DMS 273 (cell line): ENCODE measurements at regions not wholly inside any gene's neighbourhood (a gene's known extent, or its start where the extent isn't known, plus 50 kb on each side); places are given as distances from the start of the nearest gene placed in this dataset.
"Not testable (repeated sequence)": the region's sequence is repeated elsewhere in the genome, so short reads cannot be mapped to it uniquely, and the experiment has no call there.

ENCODE experiments used
- DNase-seq: peaks from one replicate; lab custom pipeline; 2025; ENCODE audit not compliant: unreplicated experiment; lab: John Stamatoyannopoulos, UW

DNA sequence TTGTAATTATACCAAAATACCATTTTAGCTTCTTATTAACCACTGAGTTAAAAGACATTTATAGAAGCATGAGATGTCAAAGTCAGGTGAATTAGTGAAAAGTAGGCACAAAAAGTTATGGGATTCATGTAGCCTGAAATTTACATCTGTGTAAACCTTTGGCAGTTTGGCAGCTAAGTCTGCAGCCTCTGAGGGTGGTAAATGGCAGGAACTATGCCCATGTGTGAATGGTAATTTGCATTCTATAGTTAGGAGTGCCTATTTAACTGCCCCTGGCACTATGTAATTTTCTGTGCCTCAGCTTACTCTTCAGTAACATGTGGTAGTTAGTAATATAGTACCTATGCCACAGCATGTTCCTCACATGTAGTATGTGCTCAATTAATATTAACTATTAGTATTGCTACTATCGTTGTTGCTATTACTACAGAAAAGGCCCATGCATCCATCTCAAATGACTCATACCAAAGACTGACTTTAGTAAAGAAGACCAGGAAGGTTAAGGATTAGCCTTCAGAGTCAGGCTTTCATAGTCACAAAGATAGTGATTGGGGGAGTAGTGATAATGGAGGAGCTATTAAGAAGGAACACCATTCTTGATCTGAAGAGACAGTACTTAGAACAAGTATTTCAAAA lies 258.7 kb upstream of the BTG1 start:
- DNase-seq, result no peak

GRCh38 chr12:92403210-92404175 lies 257.8 kb upstream of the BTG1 start:
- DNase-seq, result no peak

GRCh38 chr12:92402415-92402814 lies 256.8 kb upstream of the BTG1 start:
- DNase-seq, result no peak

GRCh38 chr12:92400006-92400405 lies 254.4 kb upstream of the BTG1 start:
- no peak for DNase-seq

DNA sequence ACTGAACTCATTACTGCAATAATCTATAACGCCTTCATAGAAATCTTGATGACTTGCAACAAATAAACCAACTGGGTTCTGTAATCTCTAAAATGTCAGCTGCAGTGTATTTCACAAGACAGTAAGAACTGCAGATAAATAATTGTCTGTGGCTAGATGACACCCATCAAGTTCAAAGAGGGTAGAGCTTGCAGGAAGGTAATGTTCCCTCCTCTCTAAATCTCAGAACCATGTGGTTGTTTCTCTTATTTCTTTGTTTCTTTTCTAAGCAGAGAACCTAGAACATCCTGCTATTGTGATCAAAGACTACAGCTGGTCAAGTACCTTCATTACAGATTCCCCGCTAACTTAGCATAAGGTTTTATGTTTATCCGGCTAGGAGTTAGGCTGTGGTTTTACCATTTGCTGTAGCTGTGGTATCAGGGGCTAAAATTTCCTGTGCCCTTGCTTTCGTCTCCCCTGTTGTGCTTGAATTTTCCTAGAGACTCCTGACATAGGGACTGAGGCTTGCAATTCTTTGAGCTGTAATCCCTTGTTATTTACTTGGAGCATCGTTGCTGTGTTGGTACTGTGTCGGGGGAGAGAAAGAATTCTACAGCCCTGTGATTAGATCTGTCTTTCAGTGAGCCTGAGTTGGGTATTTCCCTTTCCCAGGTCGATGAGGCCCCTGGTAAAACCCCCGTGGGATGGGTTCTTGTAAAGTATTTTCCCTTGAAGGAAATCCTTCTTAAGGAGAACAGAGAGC lies 253.1 kb upstream of the BTG1 start:
- DNase-seq, result no peak

DNA sequence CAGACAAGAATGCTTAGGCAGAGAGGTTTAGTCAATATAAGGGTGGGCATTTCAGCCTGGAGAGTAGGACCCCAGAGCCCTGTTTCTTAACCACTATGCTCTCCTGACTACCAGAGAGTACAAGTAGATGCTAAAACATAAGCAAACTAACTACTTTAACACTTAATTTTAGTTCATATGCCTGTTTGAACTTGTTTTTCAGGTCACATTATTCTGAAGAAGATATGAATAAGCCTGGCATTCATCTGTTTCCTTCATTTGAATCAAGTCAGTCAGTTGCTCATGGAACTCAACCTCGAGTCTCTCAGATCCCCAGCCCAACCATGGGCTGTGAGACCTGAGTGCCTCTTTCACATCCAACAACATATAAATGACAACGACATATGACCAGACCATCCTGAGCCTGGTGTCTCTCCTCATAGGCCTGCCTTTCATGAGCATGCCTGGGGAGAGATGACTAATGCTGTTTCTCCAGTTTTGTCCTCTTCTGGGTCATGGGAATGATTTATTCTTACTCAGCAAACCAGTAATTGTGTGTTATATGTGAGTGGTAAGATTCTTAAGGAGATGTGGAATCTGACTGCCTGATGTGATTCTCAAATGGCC lies 251.1 kb upstream of the BTG1 start:
- no peak for DNase-seq

GRCh38 chr12:92395322-92395721 lies 249.7 kb upstream of the BTG1 start:
- DNase-seq, result no peak

DNA sequence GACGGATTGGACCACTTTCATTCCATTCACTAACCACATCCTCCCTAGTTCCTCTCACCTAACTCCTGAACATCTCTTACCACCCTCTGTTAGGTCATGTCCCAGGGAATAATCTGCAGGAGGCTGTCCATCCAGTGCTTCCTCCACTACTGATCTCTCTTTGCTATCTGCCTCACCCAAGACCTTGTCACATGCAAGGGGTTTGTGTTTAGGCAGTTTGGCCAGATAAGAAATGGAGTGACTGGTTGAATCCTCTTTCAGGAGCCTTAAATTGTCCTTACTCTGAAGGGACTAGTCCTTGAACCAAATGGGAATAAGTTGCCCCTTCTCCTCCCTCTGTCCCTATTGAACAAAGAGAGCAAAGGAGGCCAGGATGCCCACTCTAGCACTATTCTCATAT lies 249.2 kb upstream of the BTG1 start:
- no peak for DNase-seq

- DNase-seq, result no peak
These were observed 247.9 kb upstream of the BTG1 start for GRCh38 chr12:92393504-92393903.

GRCh38 chr12:92391726-92392125 lies 246.1 kb upstream of the BTG1 start:
- not testable (repeated sequence) for DNase-seq

DNA sequence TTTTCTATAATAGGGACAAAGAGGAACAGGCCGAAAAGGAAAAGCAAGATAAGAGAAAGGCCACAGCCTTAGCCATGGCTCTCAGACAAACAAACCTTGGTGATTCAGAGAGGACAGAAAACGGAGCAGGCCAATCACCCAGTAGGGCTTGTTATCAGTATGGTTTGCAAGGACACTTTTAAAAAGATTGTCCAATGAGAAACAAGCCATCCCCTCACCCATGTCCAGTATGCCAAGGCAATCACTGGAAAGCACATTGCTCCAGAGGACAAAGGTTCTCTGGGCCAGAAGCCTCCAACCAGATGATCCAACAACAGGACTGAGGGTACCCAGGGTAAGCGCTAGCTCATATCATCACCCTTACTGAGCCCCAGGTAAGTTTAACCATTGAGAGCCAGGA lies 243.8 kb upstream of the BTG1 start:
- no peak for DNase-seq

DNA sequence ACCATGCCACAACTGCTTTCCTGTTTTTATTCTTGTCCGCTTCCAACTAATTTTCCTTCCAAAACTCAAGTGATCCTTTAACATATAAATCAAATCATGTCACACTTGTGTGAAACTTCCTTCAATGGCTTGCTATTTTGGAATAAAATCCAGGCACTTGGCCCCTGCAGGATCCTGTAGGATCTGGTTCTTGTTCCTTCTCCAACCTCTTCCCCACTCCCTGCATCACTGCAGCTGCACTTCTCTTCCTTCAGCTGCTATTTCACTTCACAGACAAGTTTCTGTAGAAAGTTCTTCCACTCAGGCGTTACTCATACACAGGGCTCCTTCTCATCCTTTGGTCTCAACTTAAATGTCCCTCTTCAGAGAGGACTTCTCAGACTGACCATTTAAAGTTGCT lies 239.7 kb upstream of the BTG1 start:
- DNase-seq, result no peak

- DNase-seq, result no peak
These were observed 238.9 kb upstream of the BTG1 start for GRCh38 chr12:92384571-92384970.

- DNase-seq, result no peak
These were observed 236.8 kb upstream of the BTG1 start for GRCh38 chr12:92382383-92382878.

- no peak for DNase-seq
These were observed 236.2 kb upstream of the BTG1 start for GRCh38 chr12:92381856-92382255.

GRCh38 chr12:92378682-92379479 lies 233.2 kb upstream of the BTG1 start:
- no peak for DNase-seq

GRCh38 chr12:92375504-92375903 lies 229.9 kb upstream of the BTG1 start:
- DNase-seq, result not testable (repeated sequence)

GRCh38 chr12:92370828-92371227 lies 225.2 kb upstream of the BTG1 start:
- DNase-seq, result no peak

DNA sequence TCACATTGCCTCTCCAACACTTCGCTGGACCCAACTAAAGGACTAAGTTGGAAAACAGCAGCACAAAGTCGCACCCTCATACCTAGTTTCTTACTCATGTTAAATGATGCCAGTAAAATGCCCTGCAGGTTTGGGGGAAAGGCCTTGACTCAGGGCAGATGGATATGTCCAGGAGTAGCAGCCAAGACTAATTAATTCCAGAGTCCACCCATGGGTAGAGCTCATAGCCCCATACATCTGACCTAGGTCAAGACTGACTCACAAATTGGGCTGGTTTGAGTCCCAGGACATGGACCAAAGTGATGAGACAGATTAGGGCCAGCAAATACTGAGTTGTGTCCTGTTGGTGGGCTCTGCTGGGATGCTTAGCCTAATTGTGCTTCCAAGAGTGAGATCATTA lies 224.0 kb upstream of the BTG1 start:
- DNase-seq, result no peak

DNA sequence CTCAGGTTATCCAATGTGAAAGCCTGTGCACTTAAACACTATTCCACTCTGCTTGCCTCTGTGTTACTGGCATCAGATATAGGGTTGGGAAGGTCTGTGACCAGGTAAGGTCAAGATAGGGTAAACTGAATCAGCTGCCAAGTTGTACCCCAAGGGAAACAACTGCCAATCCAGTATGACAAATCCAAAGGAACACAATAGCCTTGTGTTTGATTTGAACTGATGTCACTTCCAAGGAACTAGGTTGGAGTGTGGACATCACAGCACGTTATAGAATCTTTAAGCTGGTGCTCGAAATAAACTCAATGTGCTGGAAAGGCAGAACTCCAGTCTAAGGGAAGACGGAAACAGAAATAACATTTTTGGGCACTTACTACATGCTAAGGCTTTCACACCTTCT lies 223.4 kb upstream of the BTG1 start:
- DNase-seq, result no peak
